ENCODE measurements at regions not wholly inside any gene's neighbourhood (a gene's known extent, or its start where the extent isn't known, plus 50 kb on each side); places are given as distances from the start of the nearest gene placed in this dataset.

GRCh38 chr22:47783433-47784366 is 1021.2 kb downstream of the TBC1D22A start:
- no peak overlapping the region for H2AFZ ChIP-seq (ENCODE audit: low read depth, low read length, severe bottlenecking)
- no peaks in the 10 kb centered on the region for H3K36me3 ChIP-seq (ENCODE audit: low read length)
- H3K9me3 ChIP-seq (ENCODE audit: insufficient read depth, low read length): no peaks in the 10 kb centered on the region

GRCh38 chr22:47782328-47783075 is 1020.1 kb downstream of the TBC1D22A start:
- H3K27ac ChIP-seq (ENCODE audit: low read depth, low read length): no peak overlapping the region
- H3K9me3 ChIP-seq (ENCODE audit: insufficient read depth, low read length): no peaks in the 10 kb centered on the region
- no peaks in the 10 kb centered on the region for H3K9me2 ChIP-seq (replicated peaks; ENCODE audit: insufficient read depth, low read length)
- no peaks in the 10 kb centered on the region for H3F3A ChIP-seq (ENCODE audit: insufficient read depth)
- no peaks in the 10 kb centered on the region for H4K20me1 ChIP-seq (ENCODE audit: low read depth, low read length)
- H3K36me3 ChIP-seq (ENCODE audit: low read length): no peaks in the 10 kb centered on the region
- H3K4me2 ChIP-seq (ENCODE audit: low read depth, low read length, poor library complexity, severe bottlenecking): no peak overlapping the region
- TF ChIP-seq CTCF (IDR thresholded peaks at IDR 0.05; ENCODE audit: insufficient read depth, low read length, poor library complexity, severe bottlenecking) (no peak), EZH2phosphoT487 (conservative IDR thresholded peaks at IDR 0.05; ENCODE audit: low read length) (no peak)
- H3K79me2 ChIP-seq (ENCODE audit: insufficient read depth, low read length): no peaks in the 10 kb centered on the region
- no peak overlapping the region for H2AFZ ChIP-seq (ENCODE audit: low read depth, low read length, severe bottlenecking)
- no peak overlapping the region for H3K9ac ChIP-seq (ENCODE audit: low read length)
- no peaks in the 10 kb centered on the region for H3K27me3 ChIP-seq (ENCODE audit: low read length)
- no peak overlapping the region for H3K4me3 ChIP-seq (ENCODE audit: insufficient read depth, low read length, poor library complexity, severe bottlenecking)

More at GRCh38 chr22:47783433-47784366, 1021.2 kb downstream of the TBC1D22A start:
- no peaks in the 10 kb centered on the region for H4K20me1 ChIP-seq (ENCODE audit: low read depth, low read length)
- H3F3A ChIP-seq (ENCODE audit: insufficient read depth): no peaks in the 10 kb centered on the region
- H3K9ac ChIP-seq (ENCODE audit: low read length): no peak overlapping the region
- H3K4me3 ChIP-seq (ENCODE audit: insufficient read depth, low read length, poor library complexity, severe bottlenecking): no peak overlapping the region
- H3K9me2 ChIP-seq (replicated peaks; ENCODE audit: insufficient read depth, low read length): no peaks in the 10 kb centered on the region
- no peak overlapping the region for H3K27ac ChIP-seq (ENCODE audit: low read depth, low read length)
- no peaks in the 10 kb centered on the region for H3K79me2 ChIP-seq (ENCODE audit: insufficient read depth, low read length)
- no peaks in the 10 kb centered on the region for H3K27me3 ChIP-seq (ENCODE audit: low read length)
- no peak overlapping the region for H3K4me2 ChIP-seq (ENCODE audit: low read depth, low read length, poor library complexity, severe bottlenecking)
- TF ChIP-seq EZH2phosphoT487 (conservative IDR thresholded peaks at IDR 0.05; ENCODE audit: low read length) (no peak), CTCF (IDR thresholded peaks at IDR 0.05; ENCODE audit: insufficient read depth, low read length, poor library complexity, severe bottlenecking) (no peak)

GRCh38 chr22:47781427-47782111 is 1019.1 kb downstream of the TBC1D22A start:
- Histone ChIP-seq H4K20me1 (ENCODE audit: low read depth, low read length) (no peaks in the 10 kb centered on the region), H3K9ac (ENCODE audit: low read length) (no peak overlapping the region), H3K4me3 (ENCODE audit: insufficient read depth, low read length, poor library complexity, severe bottlenecking) (no peak overlapping the region), H3K27ac (ENCODE audit: low read depth, low read length) (no peak overlapping the region), H3F3A (ENCODE audit: insufficient read depth) (no peaks in the 10 kb centered on the region), H3K9me2 (replicated peaks; ENCODE audit: insufficient read depth, low read length) (no peaks in the 10 kb centered on the region), H3K27me3 (ENCODE audit: low read length) (no peaks in the 10 kb centered on the region), H3K36me3 (ENCODE audit: low read length) (no peaks in the 10 kb centered on the region), H3K4me2 (ENCODE audit: low read depth, low read length, poor library complexity, severe bottlenecking) (no peak overlapping the region), H3K79me2 (ENCODE audit: insufficient read depth, low read length) (no peaks in the 10 kb centered on the region), H3K9me3 (ENCODE audit: insufficient read depth, low read length) (no peaks in the 10 kb centered on the region), H2AFZ (ENCODE audit: low read depth, low read length, severe bottlenecking) (no peak overlapping the region)
- TF ChIP-seq EZH2phosphoT487 (conservative IDR thresholded peaks at IDR 0.05; ENCODE audit: low read length): no peak
- TF ChIP-seq CTCF (IDR thresholded peaks at IDR 0.05; ENCODE audit: insufficient read depth, low read length, poor library complexity, severe bottlenecking): no peak
